ENCODE measurements at regions not wholly inside any gene's neighbourhood (a gene's known extent, or its start where the extent isn't known, plus 50 kb on each side); places are given as distances from the start of the nearest gene placed in this dataset.
A peak's percentile ranks its signal among the peaks of the same experiment; 100 is the strongest.

DNA sequence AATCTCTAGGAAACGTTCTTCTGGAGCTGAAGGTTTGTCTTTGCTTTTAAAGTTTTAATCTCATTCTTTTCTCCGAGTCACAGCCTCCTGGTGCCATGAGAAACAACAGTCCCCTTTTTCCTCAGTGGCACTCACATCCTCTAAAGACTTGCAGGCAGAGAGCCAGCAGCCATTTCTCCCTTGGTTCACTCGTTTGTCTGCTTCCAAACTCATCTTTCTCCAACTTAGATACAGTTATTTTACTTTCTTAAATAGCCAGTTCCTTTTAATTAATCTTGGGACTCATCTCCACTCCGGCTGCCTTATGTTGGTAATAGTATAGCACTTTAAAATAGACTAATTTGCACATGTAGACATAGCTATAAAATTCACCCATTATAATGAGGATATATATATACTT is 555.2 kb downstream of the FGF9 start:
- DNase-seq (ENCODE audit: low read depth in 3 of 3): no peak

DNA sequence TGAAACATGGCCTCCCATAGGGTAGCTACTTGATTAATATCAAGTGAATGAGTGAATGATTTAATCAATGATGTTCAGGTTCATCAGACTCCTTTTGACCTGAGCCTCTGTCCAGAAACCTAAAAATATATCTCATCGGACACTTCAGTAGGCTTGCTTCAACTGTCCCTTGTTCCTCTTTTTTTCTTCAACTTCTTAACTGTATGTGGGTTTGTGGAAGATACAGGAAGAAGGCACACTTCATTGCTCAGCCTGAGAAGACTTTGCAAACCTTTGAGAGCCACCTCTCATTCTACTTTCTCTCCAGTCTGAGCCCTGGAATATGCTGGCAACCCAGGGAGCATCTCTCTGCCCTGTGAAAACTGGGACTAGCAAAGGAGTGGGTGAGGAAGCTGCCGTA is 557.0 kb downstream of the FGF9 start:
- DNase-seq (ENCODE audit: low read depth in 3 of 3): no peak

DNA sequence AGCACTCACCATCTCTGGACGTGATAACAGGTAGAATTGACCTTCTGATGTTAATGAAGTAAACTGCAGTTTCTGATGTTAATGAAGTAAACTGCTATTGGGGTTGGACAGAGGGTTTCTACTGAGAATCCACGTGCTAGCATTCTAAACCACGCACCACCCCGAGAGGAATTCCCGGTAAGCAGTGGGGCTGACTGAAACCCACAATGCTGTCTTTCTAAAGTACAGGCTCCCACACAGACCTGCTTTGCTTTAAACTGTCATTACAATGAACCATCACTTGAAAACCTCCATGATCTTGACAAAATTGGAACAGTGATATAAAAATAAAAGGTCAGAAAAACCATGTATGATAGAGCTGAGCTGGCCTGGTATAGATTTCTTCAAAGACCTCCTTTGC is 559.0 kb downstream of the FGF9 start:
- DNase-seq (ENCODE audit: low read depth in 3 of 3): no peak

DNA sequence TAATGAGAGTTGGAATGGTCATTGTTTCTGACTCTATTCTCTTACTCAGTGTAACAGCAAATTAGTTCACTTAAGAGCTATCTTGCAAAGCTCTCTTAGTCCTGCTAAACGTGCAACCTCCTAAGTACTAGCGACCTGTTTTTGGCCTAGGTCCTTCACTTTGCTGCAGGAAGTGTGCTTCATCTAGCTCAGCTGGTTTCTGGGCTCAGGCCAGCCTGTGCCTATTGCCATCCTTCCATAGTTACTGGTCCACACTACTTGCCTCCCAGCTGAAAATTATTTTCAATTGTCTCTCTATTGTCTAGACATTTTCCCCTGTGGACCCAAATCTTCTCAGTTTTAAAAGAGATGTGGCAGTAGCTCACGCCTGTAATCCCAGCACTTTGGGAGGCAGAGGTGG is 561.3 kb downstream of the FGF9 start:
- no peak for DNase-seq (ENCODE audit: low read depth in 3 of 3)

DNA sequence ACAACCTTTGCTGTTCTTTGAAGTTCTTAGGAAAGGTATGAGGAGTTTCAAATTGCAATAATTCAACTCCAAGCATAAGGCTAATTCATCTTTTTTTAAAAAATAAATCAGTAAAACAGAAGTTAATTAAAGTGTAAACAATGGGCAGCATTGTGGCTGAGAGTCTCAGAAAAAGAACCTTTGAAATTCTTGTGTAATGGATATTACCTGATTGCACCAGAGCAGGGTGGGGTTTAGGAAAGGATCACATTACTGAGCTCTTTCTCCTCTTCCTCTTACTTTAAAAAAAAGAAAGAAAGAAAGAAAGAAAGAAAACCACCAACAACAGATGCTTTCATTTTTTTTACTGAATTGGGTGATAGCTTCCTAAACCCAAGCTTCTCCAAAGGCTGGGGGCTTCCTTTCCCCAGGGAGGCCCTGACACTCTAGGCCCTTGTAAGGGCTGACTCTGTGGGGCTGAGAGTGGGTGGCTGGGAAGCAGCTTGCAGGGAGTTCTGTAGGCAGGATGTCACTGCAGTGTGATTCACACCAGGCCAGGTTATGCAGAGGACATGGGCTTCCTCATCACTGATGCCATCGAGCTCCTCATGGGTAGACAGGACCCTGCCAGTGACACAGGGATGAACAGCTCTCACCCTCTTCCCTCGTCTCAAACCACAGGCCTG is 564.5 kb downstream of the FGF9 start:
- DNase-seq (ENCODE audit: low read depth in 3 of 3): peak in 1 of 3 experiments; percentile 3

DNA sequence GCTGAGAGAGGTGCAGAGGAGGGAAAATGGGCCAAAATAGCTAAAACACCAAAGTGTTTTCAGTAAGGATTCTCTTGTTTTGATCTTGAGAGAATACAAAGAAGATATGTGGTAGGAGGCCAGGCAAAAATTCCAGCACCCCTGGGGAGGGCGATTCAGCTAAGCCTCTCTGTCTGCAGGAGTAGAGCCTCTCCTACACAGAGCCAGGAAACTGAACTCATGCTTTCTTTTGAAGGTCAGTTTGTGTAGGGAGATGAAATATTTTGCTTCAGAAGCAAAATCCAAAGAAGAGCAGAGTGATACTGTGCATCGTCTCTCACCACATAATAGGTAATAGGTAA is 565.0 kb downstream of the FGF9 start:
- DNase-seq (ENCODE audit: low read depth in 3 of 3): no peak

- no peak for DNase-seq (ENCODE audit: low read depth in 3 of 3)
Observed at GRCh38 chr13:22238269-22238668, 567.4 kb downstream of the FGF9 start.

DNA sequence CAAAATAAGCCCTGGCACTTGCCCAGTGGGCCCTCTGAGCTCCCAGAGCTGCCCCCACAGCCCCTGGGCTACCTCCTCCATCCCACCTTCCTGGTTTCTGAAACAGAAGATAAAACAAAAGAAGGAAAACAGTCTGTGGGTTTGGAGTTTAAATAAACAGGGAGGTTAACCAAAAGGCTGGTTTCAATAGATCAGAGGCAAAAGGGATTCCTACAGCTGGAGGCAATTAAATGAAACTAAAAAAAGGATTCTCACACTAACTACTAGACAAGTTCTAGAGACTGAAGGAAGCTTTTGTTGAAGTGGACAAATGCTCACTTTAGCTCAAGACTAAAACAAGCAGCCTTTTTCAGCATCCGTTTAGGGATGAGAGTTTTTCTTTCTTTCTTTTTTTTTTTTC is 569.8 kb downstream of the FGF9 start:
- DNase-seq (ENCODE audit: low read depth in 3 of 3): no peak

- no peak for DNase-seq (ENCODE audit: low read depth in 3 of 3)
Observed at GRCh38 chr13:22243469-22244163, 572.7 kb downstream of the FGF9 start.

DNA sequence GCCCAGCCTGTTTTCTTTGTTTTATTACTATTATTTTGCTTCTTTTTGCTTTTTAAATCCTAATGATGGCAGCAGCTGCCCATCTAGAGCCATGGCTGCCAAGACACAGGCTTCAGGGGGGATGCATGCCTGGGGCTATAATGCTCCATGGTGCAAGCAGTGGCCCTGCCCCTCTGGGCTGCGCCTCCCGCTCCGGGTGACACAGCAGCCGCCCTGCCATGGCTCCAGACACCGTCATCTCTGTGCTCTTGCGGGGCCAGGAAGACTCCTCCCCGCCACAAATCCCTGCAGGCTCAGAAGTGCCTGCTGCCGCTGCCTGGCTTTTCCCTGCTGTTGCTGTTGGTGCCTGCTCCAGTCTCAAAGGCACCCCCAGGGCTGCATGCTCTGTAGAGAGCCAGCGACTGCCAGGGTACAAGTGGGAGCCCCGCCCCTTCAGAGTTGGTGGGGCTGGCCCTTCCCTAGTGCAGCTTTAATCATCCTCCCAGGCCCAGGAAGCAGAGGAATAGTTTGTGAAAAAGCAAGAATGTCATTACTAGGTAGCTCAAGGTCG is 581.5 kb downstream of the FGF9 start:
- DNase-seq (ENCODE audit: low read depth in 3 of 3): no peak

DNA sequence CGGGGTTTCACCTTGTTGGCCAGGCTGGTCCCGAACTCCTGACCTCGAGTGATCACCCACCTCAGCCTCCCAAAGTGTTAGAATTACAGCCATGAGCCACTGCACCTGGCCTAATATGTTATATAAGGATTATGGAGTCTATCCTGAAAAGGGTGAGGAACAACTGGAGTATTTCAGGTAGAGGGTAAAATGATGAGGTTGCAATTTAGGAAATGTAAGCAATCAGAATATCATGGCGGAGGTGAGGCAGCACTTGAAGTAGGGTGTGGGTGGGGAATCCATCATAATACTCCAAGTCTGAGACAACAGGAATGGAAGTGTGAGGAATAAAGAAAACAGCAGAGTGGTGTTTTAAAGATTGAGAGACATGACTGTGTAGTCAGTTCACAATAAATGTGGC is 582.2 kb downstream of the FGF9 start:
- DNase-seq (ENCODE audit: low read depth in 3 of 3): no peak

DNA sequence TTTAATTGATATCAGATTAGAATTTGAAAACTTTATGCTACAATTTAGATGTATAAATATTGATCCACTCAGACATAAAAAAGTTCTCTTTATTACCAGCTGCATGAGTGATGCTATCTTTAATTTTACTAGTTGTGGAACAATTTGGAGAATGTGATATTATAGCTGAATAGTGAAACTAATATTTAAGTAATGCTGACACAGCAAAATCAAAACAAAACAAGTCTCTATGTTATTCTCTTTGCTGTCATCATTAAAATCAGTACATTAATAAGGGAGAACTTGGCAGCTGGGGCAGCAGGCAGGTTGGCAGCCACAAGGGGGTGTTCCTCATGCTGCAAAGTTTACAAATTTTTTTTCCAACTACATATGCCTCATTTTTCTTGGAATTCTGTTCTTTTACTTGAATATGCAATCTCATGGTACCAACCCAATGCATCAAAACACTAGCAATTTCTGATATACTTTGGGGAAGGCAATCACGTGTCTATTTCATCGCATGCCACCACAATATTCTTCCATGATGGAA is 585.3 kb downstream of the FGF9 start:
- no peak for DNase-seq (ENCODE audit: low read depth in 3 of 3)

DNA sequence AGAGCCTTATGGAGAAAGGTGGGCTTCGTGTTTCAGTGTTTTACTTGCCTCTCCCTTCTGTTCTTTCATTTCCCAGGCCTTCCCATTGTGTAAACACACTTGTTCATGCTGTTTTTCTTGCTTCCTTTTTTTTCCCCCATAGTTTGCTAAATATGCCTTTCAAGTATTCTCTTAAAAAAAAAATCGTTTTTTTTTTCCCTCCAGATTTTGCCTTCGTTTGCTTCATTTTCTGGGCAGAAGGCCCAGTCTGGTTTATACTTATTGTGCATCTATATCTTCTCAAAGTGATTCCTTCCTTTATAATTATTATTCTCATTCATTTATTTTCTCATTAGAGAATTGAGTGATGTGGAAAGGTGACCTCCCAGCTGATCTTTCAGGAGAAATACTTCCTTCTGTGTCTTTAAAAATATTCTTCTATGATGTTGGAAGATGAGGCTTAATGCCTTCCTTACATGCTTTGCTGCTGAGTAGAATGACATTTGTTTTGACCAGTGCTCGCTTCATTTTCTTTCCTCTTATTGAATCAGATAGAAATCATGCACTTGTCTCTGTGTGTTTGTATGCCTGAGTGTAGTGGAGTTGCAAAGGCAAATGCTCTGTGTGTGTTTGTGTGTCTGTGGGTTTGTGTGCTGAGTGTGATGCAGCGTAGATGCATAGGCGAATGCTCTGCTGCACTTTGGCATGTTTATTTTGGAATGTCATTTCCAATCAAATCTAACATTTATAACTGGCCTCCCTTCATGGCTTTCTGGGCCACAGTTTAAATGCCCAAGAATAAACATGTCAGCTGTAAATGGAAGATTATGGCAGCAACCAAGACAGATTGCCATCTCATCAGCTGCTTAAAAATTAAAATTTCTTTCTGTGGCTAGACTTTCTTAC is 591.4 kb downstream of the FGF9 start:
- DNase-seq (ENCODE audit: low read depth in 3 of 3): no peak

GRCh38 chr13:22263185-22263584 is 592.3 kb downstream of the FGF9 start:
- DNase-seq (ENCODE audit: low read depth in 3 of 3): no peak

DNA sequence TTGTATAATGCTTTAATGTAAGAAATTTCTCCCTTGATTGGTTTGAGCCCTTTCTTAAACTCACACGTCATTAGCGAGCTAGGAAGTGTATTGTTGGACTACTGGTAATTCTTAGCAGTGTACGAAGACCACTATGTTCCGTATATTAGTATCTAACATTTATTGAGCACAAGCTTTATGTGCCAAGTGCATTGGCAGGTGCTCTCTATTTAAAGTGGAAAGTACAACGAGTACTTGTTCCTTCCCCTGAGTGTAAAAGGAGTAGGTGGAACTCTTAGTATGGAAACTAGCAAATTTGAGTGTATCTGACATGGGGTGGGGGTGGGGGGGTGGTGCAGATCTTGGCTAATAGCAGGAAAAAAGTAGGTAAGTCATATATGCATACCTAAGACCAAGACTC is 594.7 kb downstream of the FGF9 start:
- DNase-seq (ENCODE audit: low read depth in 3 of 3): no peak

DNA sequence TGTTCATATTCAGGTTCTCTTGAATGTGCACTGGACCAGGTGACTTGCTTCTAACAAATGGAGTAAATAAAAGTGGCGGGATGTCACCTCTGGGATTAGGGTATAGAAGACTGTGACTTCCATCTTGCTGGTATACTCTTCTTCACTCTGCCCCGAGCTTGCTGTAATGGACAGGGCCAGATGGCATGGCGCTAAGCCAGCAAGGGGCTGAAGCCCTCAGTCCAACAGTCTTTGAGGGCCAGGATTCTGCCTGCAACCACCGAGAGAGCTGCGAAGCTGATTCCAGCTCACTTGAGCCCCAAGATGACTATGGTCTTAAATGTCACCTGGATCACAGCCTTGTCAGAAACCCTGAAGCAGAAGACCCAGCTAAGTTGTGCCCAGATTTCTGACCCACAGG is 600.0 kb downstream of the FGF9 start:
- DNase-seq (ENCODE audit: low read depth in 3 of 3): no peak

GRCh38 chr13:22271903-22272302 is 601.0 kb downstream of the FGF9 start:
- no peak for DNase-seq (ENCODE audit: low read depth in 3 of 3)

DNA sequence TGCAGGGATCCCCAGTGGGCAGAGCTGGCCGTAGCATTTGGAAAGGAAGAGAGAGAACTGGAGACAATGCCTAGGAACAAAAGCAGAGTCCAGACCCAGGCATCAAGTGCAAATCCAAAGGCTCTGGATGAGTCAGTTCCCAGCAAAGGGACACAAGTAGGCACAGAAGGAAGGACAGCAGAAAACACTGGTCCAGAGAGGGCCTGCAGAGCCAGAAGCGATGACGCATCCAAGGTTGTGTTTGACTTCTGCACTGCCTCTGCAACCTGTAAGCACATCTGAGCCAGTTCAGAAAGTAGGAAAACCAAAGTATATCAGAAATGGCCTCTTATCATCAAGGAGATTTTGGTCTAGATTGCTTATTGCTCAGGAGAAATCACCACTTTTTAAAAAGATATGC is 604.5 kb downstream of the FGF9 start:
- no peak for DNase-seq (ENCODE audit: low read depth in 3 of 3)

- no peak for DNase-seq (ENCODE audit: low read depth in 3 of 3)
Observed at GRCh38 chr13:22276616-22277015, 605.7 kb downstream of the FGF9 start.

- peak; percentile 21 to 52 (median 44) for DNase-seq (ENCODE audit: low read depth in 3 of 3)
Observed at GRCh38 chr13:22278336-22278929, 607.6 kb downstream of the FGF9 start.

- no peak for DNase-seq (ENCODE audit: low read depth in 3 of 3)
Observed at GRCh38 chr13:22285867-22286266, 615.0 kb downstream of the FGF9 start.

DNA sequence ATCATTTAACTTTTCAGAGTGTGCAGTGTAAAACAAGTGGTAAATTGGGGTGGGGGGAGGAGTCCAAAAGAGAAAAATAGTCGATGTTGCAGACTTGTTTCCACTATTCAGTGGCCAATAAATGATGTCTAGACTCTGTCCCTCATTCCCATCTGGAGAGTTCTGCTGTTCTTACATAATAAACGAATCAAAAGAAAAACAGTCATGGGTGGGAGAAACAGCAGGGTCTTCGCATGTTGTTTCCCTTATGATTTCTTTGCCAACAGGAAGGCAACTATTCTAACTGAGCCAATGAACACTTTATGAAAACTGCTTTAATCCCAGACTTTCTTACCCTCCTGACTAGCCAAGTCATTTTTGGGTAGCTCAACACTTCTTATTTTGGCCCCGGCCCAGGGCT is 615.5 kb downstream of the FGF9 start:
- no peak for DNase-seq (ENCODE audit: low read depth in 3 of 3)
